ENCODE measurements at regions not wholly inside any gene's neighbourhood (a gene's known extent, or its start where the extent isn't known, plus 50 kb on each side); places are given as distances from the start of the nearest gene placed in this dataset.

GRCh38 chr11:42494459-42494858 lies 817.3 kb upstream of the API5 start:
- Mint-ChIP-seq H3K9me3 (peaks cover 2% of the 10 kb centered on the region), H3K4me3 (no peak overlapping the region)

GRCh38 chr11:42498971-42499370 lies 812.8 kb upstream of the API5 start:
- Mint-ChIP-seq H3K27ac (no peak overlapping the region), H3K9me3 (peaks cover 2% of the 10 kb centered on the region), H3K4me3 (no peak overlapping the region), H3K4me1 (no peaks in the 10 kb centered on the region), H3K27me3 (no peaks in the 10 kb centered on the region), H3K36me3 (no peaks in the 10 kb centered on the region)
- DNase-seq (ENCODE audit: low spot score in 2 of 2): no peak
- ATAC-seq (ENCODE audit: low read depth): no peak

More at GRCh38 chr11:42494459-42494858, 817.3 kb upstream of the API5 start:
- H3K27ac Mint-ChIP-seq: no peak overlapping the region
- ATAC-seq (ENCODE audit: low read depth) (no peak), DNase-seq (ENCODE audit: low spot score in 2 of 2) (no peak)
- H3K36me3 Mint-ChIP-seq: no peaks in the 10 kb centered on the region
- no peaks in the 10 kb centered on the region for H3K4me1 Mint-ChIP-seq
- no peaks in the 10 kb centered on the region for H3K27me3 Mint-ChIP-seq

GRCh38 chr11:42502151-42502550 lies 809.6 kb upstream of the API5 start:
- Mint-ChIP-seq H3K27ac (no peak overlapping the region), H3K27me3 (no peaks in the 10 kb centered on the region), H3K4me3 (no peak overlapping the region), H3K4me1 (no peaks in the 10 kb centered on the region), H3K36me3 (no peaks in the 10 kb centered on the region), H3K9me3 (peaks cover 4% of the 10 kb centered on the region)
- no peak for ATAC-seq (ENCODE audit: low read depth)
- no peak for DNase-seq (ENCODE audit: low spot score in 2 of 2)

- H3K36me3 Mint-ChIP-seq: no peaks in the 10 kb centered on the region
- peaks cover 2% of the 10 kb centered on the region for H3K27me3 Mint-ChIP-seq
- H3K4me3 Mint-ChIP-seq: no peak overlapping the region
- no peak overlapping the region for H3K27ac Mint-ChIP-seq
- no peak for DNase-seq (ENCODE audit: low spot score in 2 of 2)
- ATAC-seq (ENCODE audit: low read depth): no peak
- H3K4me1 Mint-ChIP-seq: no peaks in the 10 kb centered on the region
- H3K9me3 Mint-ChIP-seq: peaks cover 4% of the 10 kb centered on the region
Measured at GRCh38 chr11:42521994-42522393, 789.8 kb upstream of the API5 start.

GRCh38 chr11:42524534-42525227 lies 787.1 kb upstream of the API5 start:
- Mint-ChIP-seq H3K36me3 (no peaks in the 10 kb centered on the region), H3K4me1 (no peaks in the 10 kb centered on the region), H3K4me3 (no peak overlapping the region), H3K9me3 (peaks cover 3% of the 10 kb centered on the region), H3K27me3 (peaks cover 3% of the 10 kb centered on the region), H3K27ac (no peak overlapping the region)
- ATAC-seq (ENCODE audit: low read depth) (no peak), DNase-seq (ENCODE audit: low spot score in 2 of 2) (no peak)

- H3K4me1 Mint-ChIP-seq: no peaks in the 10 kb centered on the region
- peaks cover 3% of the 10 kb centered on the region for H3K27me3 Mint-ChIP-seq
- ATAC-seq (ENCODE audit: low read depth) (no peak), DNase-seq (ENCODE audit: low spot score in 2 of 2) (no peak)
- no peak overlapping the region for H3K27ac Mint-ChIP-seq
- no peaks in the 10 kb centered on the region for H3K36me3 Mint-ChIP-seq
- peaks cover 3% of the 10 kb centered on the region for H3K9me3 Mint-ChIP-seq
- no peak overlapping the region for H3K4me3 Mint-ChIP-seq
Measured at GRCh38 chr11:42526426-42526825, 785.4 kb upstream of the API5 start.

GRCh38 chr11:42528471-42528870 lies 783.3 kb upstream of the API5 start:
- H3K27ac Mint-ChIP-seq: no peak overlapping the region
- H3K4me3 Mint-ChIP-seq: no peak overlapping the region
- peaks cover 3% of the 10 kb centered on the region for H3K27me3 Mint-ChIP-seq
- no peaks in the 10 kb centered on the region for H3K36me3 Mint-ChIP-seq
- H3K4me1 Mint-ChIP-seq: no peaks in the 10 kb centered on the region
- DNase-seq (ENCODE audit: low spot score in 2 of 2) (no peak), ATAC-seq (ENCODE audit: low read depth) (no peak)
- peaks cover 2% of the 10 kb centered on the region for H3K9me3 Mint-ChIP-seq

- ATAC-seq (ENCODE audit: low read depth): no peak
- no peak overlapping the region for H3K4me3 Mint-ChIP-seq
- no peak for DNase-seq (ENCODE audit: low spot score in 2 of 2)
- no peaks in the 10 kb centered on the region for H3K36me3 Mint-ChIP-seq
- H3K4me1 Mint-ChIP-seq: no peaks in the 10 kb centered on the region
- peaks cover 2% of the 10 kb centered on the region for H3K9me3 Mint-ChIP-seq
- peaks cover 3% of the 10 kb centered on the region for H3K27me3 Mint-ChIP-seq
- H3K27ac Mint-ChIP-seq: no peak overlapping the region
Measured at GRCh38 chr11:42528911-42529310, 782.9 kb upstream of the API5 start.

- ATAC-seq (ENCODE audit: low read depth) (no peak), DNase-seq (ENCODE audit: low spot score in 2 of 2) (no peak)
- Mint-ChIP-seq H3K27ac (no peak overlapping the region), H3K4me3 (no peak overlapping the region), H3K4me1 (no peaks in the 10 kb centered on the region), H3K9me3 (peaks cover 5% of the 10 kb centered on the region), H3K27me3 (no peaks in the 10 kb centered on the region), H3K36me3 (no peaks in the 10 kb centered on the region)
Measured at GRCh38 chr11:42536611-42537360, 775.0 kb upstream of the API5 start.

- H3K36me3 Mint-ChIP-seq: no peaks in the 10 kb centered on the region
- no peak overlapping the region for H3K27ac Mint-ChIP-seq
- ATAC-seq (ENCODE audit: low read depth) (no peak), DNase-seq (ENCODE audit: low spot score in 2 of 2) (no peak)
- H3K9me3 Mint-ChIP-seq: peaks cover 5% of the 10 kb centered on the region
- H3K4me3 Mint-ChIP-seq: no peak overlapping the region
- no peaks in the 10 kb centered on the region for H3K4me1 Mint-ChIP-seq
- no peaks in the 10 kb centered on the region for H3K27me3 Mint-ChIP-seq
Measured at GRCh38 chr11:42542336-42542735, 769.5 kb upstream of the API5 start.

GRCh38 chr11:42543844-42544419 lies 767.9 kb upstream of the API5 start:
- peaks cover 5% of the 10 kb centered on the region for H3K9me3 Mint-ChIP-seq
- ATAC-seq (ENCODE audit: low read depth) (no peak), DNase-seq (ENCODE audit: low spot score in 2 of 2) (no peak)
- no peak overlapping the region for H3K4me3 Mint-ChIP-seq
- H3K27me3 Mint-ChIP-seq: no peaks in the 10 kb centered on the region
- no peaks in the 10 kb centered on the region for H3K4me1 Mint-ChIP-seq
- H3K36me3 Mint-ChIP-seq: no peaks in the 10 kb centered on the region
- no peak overlapping the region for H3K27ac Mint-ChIP-seq

- Mint-ChIP-seq H3K27me3 (no peaks in the 10 kb centered on the region), H3K36me3 (no peaks in the 10 kb centered on the region), H3K4me1 (no peaks in the 10 kb centered on the region), H3K27ac (no peak overlapping the region), H3K9me3 (peaks cover 5% of the 10 kb centered on the region), H3K4me3 (no peak overlapping the region)
- no peak for ATAC-seq (ENCODE audit: low read depth)
- DNase-seq (ENCODE audit: low spot score in 2 of 2): no peak
Measured at GRCh38 chr11:42544726-42545125, 767.1 kb upstream of the API5 start.

- H3K4me1 Mint-ChIP-seq: no peaks in the 10 kb centered on the region
Measured at GRCh38 chr11:42545954-42546353, 765.8 kb upstream of the API5 start.

GRCh38 chr11:42552786-42553185 lies 759.0 kb upstream of the API5 start:
- no peak for DNase-seq (ENCODE audit: low spot score in 2 of 2)
- ATAC-seq (ENCODE audit: low read depth): no peak
- Mint-ChIP-seq H3K4me3 (no peak overlapping the region), H3K27ac (no peak overlapping the region), H3K36me3 (no peaks in the 10 kb centered on the region), H3K27me3 (no peaks in the 10 kb centered on the region), H3K4me1 (no peaks in the 10 kb centered on the region), H3K9me3 (no peaks in the 10 kb centered on the region)

More at GRCh38 chr11:42545954-42546353, 765.8 kb upstream of the API5 start:
- H3K9me3 Mint-ChIP-seq: peaks cover 3% of the 10 kb centered on the region
- H3K27ac Mint-ChIP-seq: no peak overlapping the region
- H3K27me3 Mint-ChIP-seq: no peaks in the 10 kb centered on the region
- DNase-seq (ENCODE audit: low spot score in 2 of 2) (no peak), ATAC-seq (ENCODE audit: low read depth) (no peak)
- H3K4me3 Mint-ChIP-seq: no peak overlapping the region
- no peaks in the 10 kb centered on the region for H3K36me3 Mint-ChIP-seq

Measured in memory B cell (primary cell).